SIG-M5 treated with dmso at 0.1 percent for 504 hours (cell line): ENCODE measurements at regions not wholly inside any gene's neighbourhood (a gene's known extent, or its start where the extent isn't known, plus 50 kb on each side); places are given as distances from the start of the nearest gene placed in this dataset.
A peak's percentile ranks its signal among the peaks of the same experiment; 100 is the strongest.

Experiments
- DNase-seq: peaks from one replicate; lab custom pipeline; 2025; ENCODE audit not compliant: unreplicated experiment; lab: John Stamatoyannopoulos, UW

- peak; percentile 89 for DNase-seq
These were observed 79.6 kb upstream of the RNU6ATAC start for GRCh38 chr9:134243778-134244467.

- no peak for DNase-seq
These were observed 80.8 kb upstream of the RNU6ATAC start for GRCh38 chr9:134245179-134245578.

GRCh38 chr9:134247918-134248631 is 78.2 kb upstream of the RXRA start:
- peak; percentile 8 for DNase-seq

GRCh38 chr9:134251296-134252069 is 74.8 kb upstream of the RXRA start:
- no peak for DNase-seq

GRCh38 chr9:134252084-134252830 is 74.0 kb upstream of the RXRA start:
- DNase-seq: no peak

GRCh38 chr9:134253606-134254205 is 72.5 kb upstream of the RXRA start:
- no peak for DNase-seq

GRCh38 chr9:134258332-134258731 is 67.9 kb upstream of the RXRA start:
- no peak for DNase-seq

GRCh38 chr9:134258828-134259546 is 67.3 kb upstream of the RXRA start:
- DNase-seq: no peak

- no peak for DNase-seq
These were observed 66.5 kb upstream of the RXRA start for GRCh38 chr9:134259708-134260107.

- DNase-seq: no peak
These were observed 65.5 kb upstream of the RXRA start for GRCh38 chr9:134260801-134261200.

- no peak for DNase-seq
These were observed 64.2 kb upstream of the RXRA start for GRCh38 chr9:134262035-134262434.

GRCh38 chr9:134263596-134263995 is 62.7 kb upstream of the RXRA start:
- DNase-seq: no peak

- no peak for DNase-seq
These were observed 62.1 kb upstream of the RXRA start for GRCh38 chr9:134264169-134264568.

- no peak for DNase-seq
These were observed 61.2 kb upstream of the RXRA start for GRCh38 chr9:134265078-134265477.

- no peak for DNase-seq
These were observed 59.8 kb upstream of the RXRA start for GRCh38 chr9:134266418-134266817.

- no peak for DNase-seq
These were observed 58.9 kb upstream of the RXRA start for GRCh38 chr9:134267305-134267880.

- no peak for DNase-seq
These were observed 58.2 kb upstream of the RXRA start for GRCh38 chr9:134267881-134268724.

GRCh38 chr9:134268747-134269146 is 57.5 kb upstream of the RXRA start:
- DNase-seq: no peak
